Mesenchymal stem cell (in vitro differentiated cells and primary cell): ENCODE measurements at regions not wholly inside any gene's neighbourhood (a gene's known extent, or its start where the extent isn't known, plus 50 kb on each side); places are given as distances from the start of the nearest gene placed in this dataset.

ENCODE experiments used
- DNase-seq: peaks from one replicate; pipeline ENCODE4 v3.0.0-alpha.2; 2013
- H2AFZ ChIP-seq: one replicate; pipeline ENCODE4 v1.6.1; 2013; ENCODE audit warnings: low read depth, mild to moderate bottlenecking, control low read depth, inconsistent platforms, low read length, moderate library complexity
- H2AK5ac ChIP-seq: 2 replicates; pipeline ENCODE4 v1.6.1; 2013; ENCODE audit warnings: low read length, moderate library complexity, mild to moderate bottlenecking, inconsistent platforms; ENCODE audit not compliant: severe bottlenecking
- H2BK120ac ChIP-seq: one replicate; pipeline ENCODE4 v1.6.1; 2013; ENCODE audit warnings: low read depth, mild to moderate bottlenecking, inconsistent platforms, low read length, moderate library complexity
- H2BK12ac ChIP-seq, 2 experiments: one replicate each; pipeline ENCODE4 v1.6.1; 2013; ENCODE audit warnings: inconsistent platforms in 2 of 2, low read length in 2 of 2, mild to moderate bottlenecking in 2 of 2, moderate library complexity in 2 of 2, control low read depth in 1 of 2
- H2BK15ac ChIP-seq: one replicate; pipeline ENCODE4 v1.6.1; 2013; ENCODE audit warnings: mild to moderate bottlenecking, low read depth, inconsistent platforms; ENCODE audit not compliant: poor library complexity, severe bottlenecking
- H2BK5ac ChIP-seq: 2 replicates; pipeline ENCODE4 v1.6.1; 2013; ENCODE audit warnings: low read depth, mild to moderate bottlenecking, low read length, control low read depth, inconsistent platforms; ENCODE audit not compliant: poor library complexity, severe bottlenecking
- H3K14ac ChIP-seq, 2 experiments: one replicate each; pipeline ENCODE4 v1.6.1; 2013; ENCODE audit warnings: inconsistent platforms in 2 of 2, low read length in 2 of 2, control low read depth in 1 of 2, mild to moderate bottlenecking in 1 of 2, moderate library complexity in 1 of 2
- H3K18ac ChIP-seq, 2 experiments: one replicate each; pipeline ENCODE4 v1.6.1; 2013; ENCODE audit warnings: inconsistent platforms in 2 of 2, low read length in 2 of 2, control low read depth in 1 of 2, low read depth in 1 of 2, mild to moderate bottlenecking in 1 of 2
- H3K23ac ChIP-seq, 2 experiments: one replicate each; pipeline ENCODE4 v1.6.1; 2013; ENCODE audit warnings: inconsistent platforms in 2 of 2, low read length in 2 of 2, mild to moderate bottlenecking in 2 of 2, moderate library complexity in 2 of 2, control low read depth in 1 of 2
- H3K27ac ChIP-seq: 2 replicates; pipeline ENCODE4 v1.5.1; 2013; ENCODE audit warnings: mild to moderate bottlenecking, moderate library complexity, low read length, control low read depth, inconsistent platforms; ENCODE audit not compliant: poor library complexity, severe bottlenecking
- H3K27me3 ChIP-seq, 2 experiments: 2 replicates each; pipeline versions ENCODE4 v1.6.1 to v1.7.0; 2013; ENCODE audit warnings: low read length in 2 of 2, mild to moderate bottlenecking in 2 of 2, moderate library complexity in 2 of 2, control low read depth in 1 of 2, inconsistent platforms in 1 of 2; ENCODE audit not compliant: control insufficient read depth in 1 of 2, insufficient read depth in 1 of 2
- H3K36me3 ChIP-seq, 2 experiments: 2 replicates each; pipeline versions ENCODE4 v1.6.1 to v1.7.0; 2013; ENCODE audit warnings: low read length in 2 of 2, control low read depth in 1 of 2, inconsistent platforms in 1 of 2, low read depth in 1 of 2, mild to moderate bottlenecking in 1 of 2; ENCODE audit not compliant: insufficient read depth in 2 of 2, control insufficient read depth in 1 of 2
- H3K4ac ChIP-seq, 2 experiments: one replicate each; pipeline ENCODE4 v1.6.1; 2013; ENCODE audit warnings: inconsistent platforms in 2 of 2, low read length in 2 of 2, mild to moderate bottlenecking in 2 of 2, moderate library complexity in 2 of 2, control low read depth in 1 of 2, low read depth in 1 of 2
- H3K4me1 ChIP-seq: 2 replicates; pipeline ENCODE4 v1.6.1; 2013; ENCODE audit warnings: low read depth, low read length, control low read depth; ENCODE audit not compliant: control insufficient read depth, insufficient read depth
- H3K4me2 ChIP-seq: 2 replicates; pipeline ENCODE4 v1.6.1; 2013; ENCODE audit warnings: low read length, mild to moderate bottlenecking, inconsistent platforms; ENCODE audit not compliant: poor library complexity, severe bottlenecking
- H3K4me3 ChIP-seq, 2 experiments: 2 replicates each; pipeline versions ENCODE4 v1.5.1 to v1.7.0; 2013; ENCODE audit warnings: low read length in 2 of 2, mild to moderate bottlenecking in 2 of 2, control low read depth in 1 of 2, low read depth in 1 of 2; ENCODE audit not compliant: insufficient read depth in 1 of 2
- H3K79me1 ChIP-seq: replicated peaks from 2 replicates; pipeline ENCODE4 v1.6.1; 2013; ENCODE audit warnings: mild to moderate bottlenecking, control low read depth, low read length, inconsistent platforms; ENCODE audit not compliant: poor library complexity, severe bottlenecking
- H3K9ac ChIP-seq: 2 replicates; pipeline ENCODE4 v1.7.0; 2013; ENCODE audit warnings: mild to moderate bottlenecking, low read length, moderate library complexity
- H3K9me3 ChIP-seq: 2 replicates; pipeline ENCODE4 v1.7.0; 2013; ENCODE audit warnings: mild to moderate bottlenecking, low read length; ENCODE audit not compliant: control insufficient read depth
- H4K8ac ChIP-seq: one replicate; pipeline ENCODE4 v1.6.1; 2013; ENCODE audit warnings: inconsistent platforms, mild to moderate bottlenecking, low read length, moderate library complexity
- H4K91ac ChIP-seq: one replicate; pipeline ENCODE4 v1.6.1; 2013; ENCODE audit warnings: mild to moderate bottlenecking, low read length, inconsistent platforms
- WGBS: methylation state at CpG from one replicate; pipeline ENCODE4 v1.1.7; 2013; ENCODE audit warnings: mixed read lengths; 5-methylcytosine and 5-hydroxymethylcytosine counted together

DNA sequence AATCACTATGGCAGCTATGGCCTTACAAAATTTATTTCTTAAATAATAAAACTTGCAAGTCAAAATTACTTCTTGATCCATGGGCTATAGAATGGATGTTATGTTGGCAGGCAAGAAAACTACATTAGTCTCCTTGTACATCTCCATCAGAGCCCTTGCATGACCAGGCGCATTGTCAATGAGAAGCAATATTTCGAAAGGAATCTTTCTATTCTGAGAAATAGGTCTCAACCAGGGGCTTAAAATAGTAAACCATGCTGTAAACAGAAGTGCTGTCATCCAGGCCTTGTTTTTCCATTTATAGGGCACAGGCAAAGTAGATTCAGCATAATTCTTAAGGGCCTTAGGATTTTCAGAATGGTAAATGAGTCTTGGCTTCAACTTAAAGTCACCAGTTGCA, 220.1 kb downstream of the SREK1 start:
- no peak overlapping the region for H2AFZ ChIP-seq
- 76% methylated on average over 2 of the region's 2 CpGs for WGBS
- no peaks in the 10 kb centered on the region for H3K4me1 ChIP-seq
- H3K79me1 ChIP-seq: no peaks in the 10 kb centered on the region
- H3K23ac ChIP-seq: no peak overlapping the region
- H3K18ac ChIP-seq: no peak overlapping the region
- no peak overlapping the region for H4K8ac ChIP-seq
- H2BK5ac ChIP-seq: no peak overlapping the region
- H3K36me3 ChIP-seq: no peaks in the 10 kb centered on the region
- no peak overlapping the region for H2BK120ac ChIP-seq
- no peak overlapping the region for H2BK15ac ChIP-seq
- no peaks in the 10 kb centered on the region for H3K9me3 ChIP-seq
- no peak for DNase-seq
- H3K9ac ChIP-seq: no peak overlapping the region
- no peak overlapping the region for H3K4ac ChIP-seq
- H2AK5ac ChIP-seq: no peak overlapping the region
- peaks cover 0 to 23% of the 10 kb centered on the region in 2 experiments for H3K27me3 ChIP-seq
- H3K4me2 ChIP-seq: no peak overlapping the region
- H3K14ac ChIP-seq: no peak overlapping the region
- no peak overlapping the region for H3K4me3 ChIP-seq
- H2BK12ac ChIP-seq: no peak overlapping the region
- no peak overlapping the region for H3K27ac ChIP-seq
- H4K91ac ChIP-seq: no peak overlapping the region

DNA sequence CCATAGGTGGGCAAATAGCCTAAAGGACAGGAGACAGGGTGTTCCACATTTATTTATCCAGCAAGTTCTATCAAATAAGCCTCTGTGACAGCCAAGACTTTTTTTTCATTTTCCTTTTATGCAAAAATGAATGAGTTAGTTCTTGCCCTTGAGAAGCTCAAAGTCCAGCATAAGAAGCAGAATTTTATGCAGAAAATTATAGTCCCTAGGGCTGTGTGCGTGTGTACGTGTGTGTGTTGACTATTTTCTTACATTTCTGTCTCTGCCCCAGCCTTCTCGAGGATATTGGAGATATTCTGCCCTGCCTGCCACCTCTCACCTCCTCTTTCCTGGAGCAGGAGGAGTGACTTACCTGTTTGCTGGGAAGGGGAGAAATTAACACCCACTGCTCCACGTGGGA, 221.9 kb downstream of the SREK1 start:
- Histone ChIP-seq H3K79me1 (no peaks in the 10 kb centered on the region), H4K91ac (no peak overlapping the region), H2BK15ac (no peak overlapping the region), H3K9ac (no peak overlapping the region), H2AFZ (no peak overlapping the region), H3K4me3 (no peak overlapping the region), H4K8ac (no peak overlapping the region), H2BK12ac (no peak overlapping the region), H2BK5ac (no peak overlapping the region), H3K27me3 (peaks cover 0 to 19% of the 10 kb centered on the region in 2 experiments), H3K36me3 (no peaks in the 10 kb centered on the region), H3K18ac (no peak overlapping the region), H3K4me1 (no peaks in the 10 kb centered on the region), H3K4me2 (no peak overlapping the region), H2AK5ac (no peak overlapping the region), H3K9me3 (no peaks in the 10 kb centered on the region), H3K27ac (no peak overlapping the region), H3K14ac (no peak overlapping the region), H2BK120ac (no peak overlapping the region), H3K23ac (no peak overlapping the region), H3K4ac (no peak overlapping the region)
- no peak for DNase-seq
- 63% methylated on average over 1 of the region's 4 CpGs for WGBS

- no peak overlapping the region for H3K4ac ChIP-seq
- H3K4me1 ChIP-seq: no peaks in the 10 kb centered on the region
- no peaks in the 10 kb centered on the region for H3K36me3 ChIP-seq
- H3K18ac ChIP-seq: no peak overlapping the region
- no peak overlapping the region for H2BK15ac ChIP-seq
- no peak overlapping the region for H3K4me2 ChIP-seq
- H3K79me1 ChIP-seq: no peaks in the 10 kb centered on the region
- no peak for DNase-seq
- H3K9me3 ChIP-seq: no peaks in the 10 kb centered on the region
- 81% methylated on average over 6 of the region's 6 CpGs for WGBS
- H4K8ac ChIP-seq: no peak overlapping the region
- no peak overlapping the region for H2BK12ac ChIP-seq
- H2AK5ac ChIP-seq: no peak overlapping the region
- H2BK5ac ChIP-seq: no peak overlapping the region
- no peak overlapping the region for H3K14ac ChIP-seq
- no peak overlapping the region for H4K91ac ChIP-seq
- no peak overlapping the region for H3K23ac ChIP-seq
- peaks cover 0 to 24% of the 10 kb centered on the region in 2 experiments for H3K27me3 ChIP-seq
- H2BK120ac ChIP-seq: no peak overlapping the region
- H3K4me3 ChIP-seq: no peak overlapping the region
- no peak overlapping the region for H2AFZ ChIP-seq
- no peak overlapping the region for H3K9ac ChIP-seq
- no peak overlapping the region for H3K27ac ChIP-seq
Measured at GRCh38 chr5:66367814-66368541, 223.9 kb downstream of the SREK1 start.

- H3K4me1 ChIP-seq: no peaks in the 10 kb centered on the region
- no peak overlapping the region for H3K9ac ChIP-seq
- no peak for DNase-seq
- H3K4ac ChIP-seq: no peak overlapping the region
- no peak overlapping the region for H3K4me3 ChIP-seq
- no peak overlapping the region for H3K23ac ChIP-seq
- 73% methylated on average over 1 of the region's 2 CpGs for WGBS
- no peaks in the 10 kb centered on the region for H3K9me3 ChIP-seq
- no peaks in the 10 kb centered on the region for H3K36me3 ChIP-seq
- no peak overlapping the region for H2BK120ac ChIP-seq
- no peak overlapping the region for H3K27ac ChIP-seq
- H2BK12ac ChIP-seq: no peak overlapping the region
- no peak overlapping the region for H3K18ac ChIP-seq
- H2AK5ac ChIP-seq: no peak overlapping the region
- peaks cover 0 to 24% of the 10 kb centered on the region in 2 experiments for H3K27me3 ChIP-seq
- no peak overlapping the region for H4K8ac ChIP-seq
- H4K91ac ChIP-seq: no peak overlapping the region
- H2BK15ac ChIP-seq: no peak overlapping the region
- H3K79me1 ChIP-seq: no peaks in the 10 kb centered on the region
- H2AFZ ChIP-seq: no peak overlapping the region
- H3K4me2 ChIP-seq: no peak overlapping the region
- H2BK5ac ChIP-seq: no peak overlapping the region
- H3K14ac ChIP-seq: no peak overlapping the region
Measured at GRCh38 chr5:66368811-66369210, 224.7 kb downstream of the SREK1 start.
